Upper lobe of left lung (tissue), 6 donors: ENCODE measurements at regions not wholly inside any gene's neighbourhood (a gene's known extent, or its start where the extent isn't known, plus 50 kb on each side); places are given as distances from the start of the nearest gene placed in this dataset.

ENCODE experiments used
- ATAC-seq, 2 donors: fragments of 200-7000 bp; cut with Tn5 transposase; one replicate each; pipeline ENCODE4 v1.9.1; 2022; ENCODE audit warnings: mild to moderate bottlenecking in 2 of 2, moderate library complexity in 2 of 2; ENCODE audit not compliant: low FRiP score in 2 of 2
- DNase-seq, 2 donors: peaks; one replicate each; pipeline ENCODE4 v3.0.0-alpha.2; 2019 to 2020
- H3K27ac ChIP-seq, 4 donors: fragments of 200-600 bp; sonication (generic); one replicate each; pipeline ENCODE4 v1.5.1; 2016 to 2019
- H3K27me3 ChIP-seq, 4 donors: fragments of 200-600 bp; sonication (generic); one replicate each; pipeline ENCODE4 v1.5.1; 2017 to 2019
- H3K36me3 ChIP-seq, 4 donors: fragments of 200-600 bp; sonication (generic); one replicate each; pipeline ENCODE4 v1.5.1; 2016 to 2019
- H3K4me1 ChIP-seq, 4 donors: fragments of 200-600 bp; sonication (generic); one replicate each; pipeline ENCODE4 v1.5.1; 2018 to 2019
- H3K4me3 ChIP-seq, 4 donors: fragments of 200-600 bp; sonication (generic); one replicate each; pipeline ENCODE4 v1.5.1; 2017 to 2019; ENCODE audit warnings: mild to moderate bottlenecking in 2 of 4, moderate library complexity in 1 of 4
- H3K9me3 ChIP-seq, 4 donors: fragments of 200-600 bp; sonication (generic); one replicate each; pipeline ENCODE4 v1.5.1; 2018 to 2019
- CTCF ChIP-seq, 6 experiments: fragments of 450-650 bp in 4 of 6; fragments of 200-600 bp in 2 of 6; sonication (generic) in 2 of 6; IDR thresholded peaks; one replicate each; pipeline ENCODE4 v1.5.1; 2016 to 2019; ENCODE audit warnings: antibody characterized with exemption in 6 of 6
- EP300 ChIP-seq, 4 donors: sonication (generic); formaldehyde crosslinking; IDR thresholded peaks; one replicate each; pipeline ENCODE4 v1.5.1; 2017; ENCODE audit warnings: antibody characterized with exemption in 4 of 4, control low read depth in 2 of 4
- POLR2A ChIP-seq, 4 donors: fragments of 450-650 bp; IDR thresholded peaks; one replicate each; pipeline ENCODE4 v1.5.1; 2016 to 2017; ENCODE audit warnings: antibody characterized with exemption in 4 of 4, mild to moderate bottlenecking in 2 of 4
- POLR2AphosphoS5 ChIP-seq, 2 donors: sonication (generic); formaldehyde crosslinking; IDR thresholded peaks; one replicate each; pipeline ENCODE4 v1.5.1; 2017; ENCODE audit warnings: antibody characterized with exemption in 2 of 2
- WGBS, 2 donors: methylation state at CpG; one replicate each; pipeline ENCODE4 v1.1.5; 2017 to 2018; 5-methylcytosine and 5-hydroxymethylcytosine counted together
- donor health status: DM: no; HTN: no; CAD: no; lungs with moderate emphysema.
- donor health status: DM: no; HTN: yes; CAD: no; lungs with severe emphysema.

- H3K4me3 ChIP-seq, result no peak overlapping the region
- no peak overlapping the region for H3K27ac ChIP-seq
- H3K36me3 ChIP-seq, result no peaks in the 10 kb centered on the region
- WGBS, 2 donors, result 68 to 74% methylated on average over 4 of the region's 4 CpGs
- no peak for TF ChIP-seq EP300 (IDR thresholded peaks at IDR 0.05)
- no peak for TF ChIP-seq CTCF (IDR thresholded peaks at IDR 0.05)
- TF ChIP-seq POLR2AphosphoS5 (IDR thresholded peaks at IDR 0.05), result no peak
- no peak for TF ChIP-seq POLR2A (IDR thresholded peaks at IDR 0.05)
- H3K9me3 ChIP-seq, result no peaks in the 10 kb centered on the region
- ATAC-seq (no peak), DNase-seq (no peak)
- H3K4me1 ChIP-seq, result peaks cover 0 to 4% (median 2%) of the 10 kb centered on the region in 4 donors
- H3K27me3 ChIP-seq, result no peaks in the 10 kb centered on the region
These were observed 234.5 kb upstream of the PRDM1 start for GRCh38 chr6:105851606-105852005.

- no peaks in the 10 kb centered on the region for H3K36me3 ChIP-seq
- H3K9me3 ChIP-seq, result no peaks in the 10 kb centered on the region
- 64 to 81% methylated on average over 10 of the region's 10 CpGs for WGBS, 2 donors
- H3K4me1 ChIP-seq, result peaks cover 0 to 4% (median 2%) of the 10 kb centered on the region in 4 donors
- no peak overlapping the region for H3K4me3 ChIP-seq
- TF ChIP-seq POLR2A (IDR thresholded peaks at IDR 0.05), result no peak
- peak in 1 of 2 donors; percentile 38 for TF ChIP-seq POLR2AphosphoS5 (IDR thresholded peaks at IDR 0.05)
- TF ChIP-seq EP300 (IDR thresholded peaks at IDR 0.05), result no peak
- H3K27me3 ChIP-seq, result no peaks in the 10 kb centered on the region
- ATAC-seq (peak; percentile 57 to 64), DNase-seq (no peak)
- no peak overlapping the region for H3K27ac ChIP-seq
These were observed 235.0 kb upstream of the PRDM1 start for GRCh38 chr6:105851113-105851580.

GRCh38 chr6:105850261-105851112, 235.6 kb upstream of the PRDM1 start:
- DNase-seq, result peak in 1 of 2 donors; percentile 25
- H3K36me3 ChIP-seq, result no peaks in the 10 kb centered on the region
- no peaks in the 10 kb centered on the region for H3K27me3 ChIP-seq
- 78 to 81% methylated on average over 11 of the region's 11 CpGs for WGBS, 2 donors
- H3K27ac ChIP-seq, result no peak overlapping the region
- ATAC-seq, result peak in 1 of 2 donors; percentile 43
- peaks cover 0 to 4% (median 2%) of the 10 kb centered on the region in 4 donors for H3K4me1 ChIP-seq
- no peaks in the 10 kb centered on the region for H3K9me3 ChIP-seq
- no peak overlapping the region for H3K4me3 ChIP-seq
- TF ChIP-seq POLR2A (IDR thresholded peaks at IDR 0.05) (no peak), CTCF (IDR thresholded peaks at IDR 0.05) (no peak), EP300 (IDR thresholded peaks at IDR 0.05) (no peak), POLR2AphosphoS5 (IDR thresholded peaks at IDR 0.05) (no peak)

- 94 to 98% methylated on average over 6 of the region's 6 CpGs for WGBS, 2 donors
- Histone ChIP-seq H3K4me3 (no peak overlapping the region), H3K36me3 (no peaks in the 10 kb centered on the region), H3K27ac (no peak overlapping the region), H3K9me3 (no peaks in the 10 kb centered on the region), H3K27me3 (no peaks in the 10 kb centered on the region), H3K4me1 (peaks cover 0 to 4% (median 2%) of the 10 kb centered on the region in 4 donors)
- ATAC-seq (no peak), DNase-seq (no peak)
- no peak for TF ChIP-seq POLR2AphosphoS5 (IDR thresholded peaks at IDR 0.05)
- no peak for TF ChIP-seq POLR2A (IDR thresholded peaks at IDR 0.05)
- no peak for TF ChIP-seq EP300 (IDR thresholded peaks at IDR 0.05)
- no peak for TF ChIP-seq CTCF (IDR thresholded peaks at IDR 0.05)
These were observed 236.4 kb upstream of the PRDM1 start for GRCh38 chr6:105849746-105850145.

GRCh38 chr6:105847433-105847832, 238.7 kb upstream of the PRDM1 start:
- no peak for ATAC-seq

More at GRCh38 chr6:105847433-105847832, 238.7 kb upstream of the PRDM1 start:
- Histone ChIP-seq H3K4me1 (peaks cover 0 to 4% (median 2%) of the 10 kb centered on the region in 4 donors), H3K27ac (no peak overlapping the region), H3K9me3 (no peaks in the 10 kb centered on the region), H3K27me3 (no peaks in the 10 kb centered on the region), H3K36me3 (no peaks in the 10 kb centered on the region), H3K4me3 (no peak overlapping the region)
- TF ChIP-seq POLR2AphosphoS5 (IDR thresholded peaks at IDR 0.05), result no peak
- TF ChIP-seq EP300 (IDR thresholded peaks at IDR 0.05), result no peak
- TF ChIP-seq CTCF (IDR thresholded peaks at IDR 0.05), result no peak
- no peak for TF ChIP-seq POLR2A (IDR thresholded peaks at IDR 0.05)
- no peak for DNase-seq
